ENCODE measurements at regions not wholly inside any gene's neighbourhood (a gene's known extent, or its start where the extent isn't known, plus 50 kb on each side); places are given as distances from the start of the nearest gene placed in this dataset.

- H2BK15ac ChIP-seq (ENCODE audit: low read depth, low read length) = no peak overlapping the region
- H2BK20ac ChIP-seq (ENCODE audit: low read depth, low read length) = no peak overlapping the region
- in situ Hi-C loops (cut with MboI; ENCODE audit: low sequenced_read_pairs) = no loop called here
- H3K4me2 ChIP-seq (ENCODE audit: low read depth, low read length) = no peak overlapping the region
- ChIA-PET CTCF (interaction anchor here (1.1 kb wide), 1 partner anchor 9 kb away, joined by 3 read pairs; no protein-coding TSS in a partner anchor), POLR2A (ENCODE audit: unreplicated experiment) (no interaction called here)
- no peak overlapping the region for H2AK5ac ChIP-seq (ENCODE audit: low read depth, low read length)
- H3K14ac ChIP-seq (replicated peaks; ENCODE audit: low read depth, low read length) = no peak overlapping the region
- H3K9ac ChIP-seq (ENCODE audit: low read depth, low read length) = no peak overlapping the region
- no TSS peak for BruUV-seq (replicated peaks)
- DNase-seq = no peak
- H3K79me1 ChIP-seq (ENCODE audit: low read depth in 1 of 2, low read length in 2 of 2) = no peaks in the 10 kb centered on the region
- H3K4ac ChIP-seq (ENCODE audit: low read depth, low read length) = no peak overlapping the region
- H3K9me1 ChIP-seq (ENCODE audit: insufficient read depth, low read length) = no peaks in the 10 kb centered on the region
- no peak overlapping the region for H2BK5ac ChIP-seq (ENCODE audit: low read depth, low read length, poor library complexity, severe bottlenecking)
- peaks cover 7% of the 10 kb centered on the region for H3K27me3 ChIP-seq (ENCODE audit: control insufficient read depth, insufficient read depth, low read length)
- no peak for ATAC-seq (ENCODE audit: low read depth)
- H3K36me3 ChIP-seq (ENCODE audit: control insufficient read depth, insufficient read depth, low read length) = no peaks in the 10 kb centered on the region
- no peak overlapping the region for H3K56ac ChIP-seq (ENCODE audit: extremely low read depth, insufficient read depth, low read length)
- H2BK120ac ChIP-seq (ENCODE audit: low read depth, low read length) = no peak overlapping the region
- no peak overlapping the region for H4K91ac ChIP-seq (ENCODE audit: insufficient read depth, low read depth, low read length)
- TF ChIP-seq MAZ (IDR thresholded peaks at IDR 0.05; ENCODE audit: borderline replicate concordance, low read depth, low read length) (no peak), CEBPB (IDR thresholded peaks at IDR 0.05; ENCODE audit: low read depth, low read length) (no peak), RAD21 (IDR thresholded peaks at IDR 0.05; ENCODE audit: low read length) (no peak), RFX5 (IDR thresholded peaks at IDR 0.05; ENCODE audit: low read depth, low read length) (no peak), FOS (IDR thresholded peaks at IDR 0.05; ENCODE audit: low read depth, low read length) (no peak), MXI1 (IDR thresholded peaks at IDR 0.05; ENCODE audit: borderline replicate concordance, low read depth, low read length) (no peak), MAFK (IDR thresholded peaks at IDR 0.05; ENCODE audit: low read depth, low read length) (no peak), BHLHE40 (IDR thresholded peaks at IDR 0.05; ENCODE audit: low read depth, low read length) (no peak), CHD1 (IDR thresholded peaks at IDR 0.05; ENCODE audit: low read depth, low read length) (no peak), RCOR1 (IDR thresholded peaks at IDR 0.05; ENCODE audit: insufficient replicate concordance, low read length) (no peak), POLR2A (IDR thresholded peaks at IDR 0.05; ENCODE audit: low read depth, low read length) (no peak), SMC3 (IDR thresholded peaks at IDR 0.05; ENCODE audit: low read depth, low read length) (no peak), NFE2L2 (IDR thresholded peaks at IDR 0.05; ENCODE audit: low read depth, low read length) (no peak), USF2 (IDR thresholded peaks at IDR 0.05; ENCODE audit: low read depth, low read length) (no peak), CTCF (conservative IDR thresholded peaks at IDR 0.05; ENCODE audit: low read depth, low read length) (no peak)
- TF ChIP-seq, protein P1, sequence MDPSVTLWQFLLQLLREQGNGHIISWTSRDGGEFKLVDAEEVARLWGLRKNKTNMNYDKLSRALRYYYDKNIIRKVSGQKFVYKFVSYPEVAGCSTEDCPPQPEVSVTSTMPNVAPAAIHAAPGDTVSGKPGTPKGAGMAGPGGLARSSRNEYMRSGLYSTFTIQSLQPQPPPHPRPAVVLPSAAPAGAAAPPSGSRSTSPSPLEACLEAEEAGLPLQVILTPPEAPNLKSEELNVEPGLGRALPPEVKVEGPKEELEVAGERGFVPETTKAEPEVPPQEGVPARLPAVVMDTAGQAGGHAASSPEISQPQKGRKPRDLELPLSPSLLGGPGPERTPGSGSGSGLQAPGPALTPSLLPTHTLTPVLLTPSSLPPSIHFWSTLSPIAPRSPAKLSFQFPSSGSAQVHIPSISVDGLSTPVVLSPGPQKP (IDR thresholded peaks at IDR 0.05; ENCODE audit: borderline replicate concordance, low read depth, low read length) = no peak
- H3K23ac ChIP-seq (ENCODE audit: low read depth, low read length) = no peak overlapping the region
- H3K27ac ChIP-seq (ENCODE audit: insufficient read depth, low read length) = no peak overlapping the region
- no peak overlapping the region for H4K8ac ChIP-seq (ENCODE audit: low read depth in 2 of 2, low read length in 2 of 2)
- peaks cover 5% of the 10 kb centered on the region for H3K9me3 ChIP-seq (ENCODE audit: control insufficient read depth, insufficient read depth, low read length)
- H2AFZ ChIP-seq (replicated peaks; ENCODE audit: low read length, poor library complexity) = no peak overlapping the region
- no peak overlapping the region for H3K4me3 ChIP-seq (ENCODE audit: insufficient read depth, low read depth, low read length)
- dilution Hi-C loops (cut with HindIII; ENCODE audit: low sequenced_read_pairs, unreplicated experiment) = no loop called here
- WGBS, 2 experiments (ENCODE audit: extremely low coverage in 2 of 2, insufficient read length in 1 of 2) = no CpG with 5 or more reads among the region's 1 CpG
- intact Hi-C loops (cut with micrococcal nuclease) = no loop called here
- H4K20me1 ChIP-seq (ENCODE audit: insufficient read depth, low read length) = no peaks in the 10 kb centered on the region
- no peaks in the 10 kb centered on the region for H3K4me1 ChIP-seq (ENCODE audit: control insufficient read depth, insufficient read depth, low read length)
- no peak overlapping the region for H3K18ac ChIP-seq (ENCODE audit: low read depth, low read length)
- no peak overlapping the region for H4K5ac ChIP-seq (ENCODE audit: low read depth, low read length)
- no peak overlapping the region for H2AK9ac ChIP-seq (replicated peaks; ENCODE audit: low read depth, low read length, poor library complexity)
These were observed 138.4 kb upstream of the PELI2 start for GRCh38 chr14:55979781-55980180.
